Fibroblast of skin of abdomen (primary cell): ENCODE measurements at regions not wholly inside any gene's neighbourhood (a gene's known extent, or its start where the extent isn't known, plus 50 kb on each side); places are given as distances from the start of the nearest gene placed in this dataset.

Source experiments
- DNase-seq: peaks from one replicate; pipeline ENCODE4 v3.0.0-alpha.2; 2013

DNA sequence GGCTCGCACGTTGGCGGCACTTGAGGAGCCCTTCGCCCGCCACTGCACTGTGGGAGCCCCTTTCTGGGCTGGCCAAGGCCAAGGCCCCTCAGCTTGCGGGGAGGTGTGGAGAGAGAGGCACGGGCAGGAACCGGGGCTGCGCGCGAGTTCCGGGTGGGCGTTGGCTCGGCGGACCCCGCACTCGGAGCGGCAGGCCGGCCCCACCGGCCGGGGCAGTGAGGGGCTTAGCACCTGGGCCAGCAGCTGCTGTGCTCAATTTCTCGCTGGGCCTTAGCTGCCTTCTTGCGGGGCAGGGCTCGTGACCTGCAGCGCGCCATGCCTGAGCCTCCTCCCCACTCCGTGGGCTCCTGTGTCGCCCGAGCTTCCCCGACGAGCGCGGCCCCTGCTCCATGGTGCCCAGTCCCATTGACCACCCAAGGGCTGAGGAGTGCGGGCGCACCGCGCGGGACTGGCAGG is 71.6 kb upstream of the CNTN1 start:
- no peak for DNase-seq

DNA sequence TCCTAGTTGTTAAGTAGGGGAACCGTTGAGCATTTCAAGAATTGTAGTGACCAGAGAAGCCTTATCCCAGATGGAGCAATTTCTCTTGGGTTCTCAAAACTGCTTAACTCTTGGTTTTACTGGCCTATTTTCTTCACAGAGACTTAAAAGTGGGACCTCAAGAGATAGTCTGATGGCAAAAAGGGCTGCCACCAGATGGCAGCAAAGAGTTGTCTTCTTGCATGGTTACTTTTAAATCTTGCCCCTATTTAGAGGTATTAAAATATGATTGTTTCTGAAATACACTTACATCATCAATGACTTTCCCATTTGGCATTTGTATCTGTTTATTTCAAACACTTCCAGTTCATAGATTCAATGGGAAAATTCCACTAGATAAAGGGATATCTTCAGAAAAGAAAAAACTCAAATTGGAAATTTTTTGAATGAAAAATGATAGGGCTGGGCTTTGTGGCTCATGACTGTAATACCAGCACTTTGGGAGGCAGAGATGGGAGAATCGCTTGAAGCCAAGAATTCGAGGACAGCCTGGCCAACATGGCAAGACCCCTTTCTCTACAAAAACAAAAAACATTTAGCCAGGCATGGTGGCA is 69.9 kb upstream of the CNTN1 start:
- peak; percentile 33 for DNase-seq

DNA sequence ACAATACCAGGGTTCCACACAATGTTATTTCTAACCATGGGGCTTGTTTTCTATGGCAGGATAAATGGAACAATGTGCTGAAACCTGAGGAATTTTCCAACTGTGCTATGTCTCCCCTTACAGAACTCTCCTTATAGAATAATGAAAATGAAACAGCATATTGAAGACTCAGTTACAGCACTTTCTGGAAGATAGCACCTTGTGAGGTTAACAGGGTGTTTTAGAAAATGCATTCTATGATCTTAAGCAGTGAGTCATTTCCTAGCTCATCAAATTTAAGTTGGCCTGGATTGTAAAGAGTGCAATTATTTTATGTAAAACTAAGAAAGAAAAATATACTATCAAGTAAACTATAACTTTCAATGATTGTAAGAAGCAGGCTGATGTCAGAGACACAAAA is 60.1 kb upstream of the CNTN1 start:
- no peak for DNase-seq

DNA sequence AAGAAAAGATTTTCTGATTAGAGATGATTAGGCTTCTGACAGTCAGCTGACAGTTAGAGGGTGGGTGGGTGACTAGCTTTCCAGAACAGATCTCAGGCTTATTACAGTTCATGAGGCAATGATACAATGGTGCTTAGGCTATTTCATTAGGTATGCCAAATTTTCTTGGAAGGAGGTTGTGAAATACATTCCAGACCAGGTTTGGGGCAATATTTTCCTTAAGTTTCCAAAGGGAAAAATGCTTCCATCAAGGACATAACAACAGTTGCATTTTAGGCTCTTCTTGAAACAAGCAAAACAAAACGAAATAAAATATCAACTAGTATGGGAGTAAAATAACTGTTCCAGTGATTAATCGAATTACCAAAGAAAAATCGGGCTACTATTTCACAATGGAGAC is 59.3 kb upstream of the CNTN1 start:
- DNase-seq = no peak

DNA sequence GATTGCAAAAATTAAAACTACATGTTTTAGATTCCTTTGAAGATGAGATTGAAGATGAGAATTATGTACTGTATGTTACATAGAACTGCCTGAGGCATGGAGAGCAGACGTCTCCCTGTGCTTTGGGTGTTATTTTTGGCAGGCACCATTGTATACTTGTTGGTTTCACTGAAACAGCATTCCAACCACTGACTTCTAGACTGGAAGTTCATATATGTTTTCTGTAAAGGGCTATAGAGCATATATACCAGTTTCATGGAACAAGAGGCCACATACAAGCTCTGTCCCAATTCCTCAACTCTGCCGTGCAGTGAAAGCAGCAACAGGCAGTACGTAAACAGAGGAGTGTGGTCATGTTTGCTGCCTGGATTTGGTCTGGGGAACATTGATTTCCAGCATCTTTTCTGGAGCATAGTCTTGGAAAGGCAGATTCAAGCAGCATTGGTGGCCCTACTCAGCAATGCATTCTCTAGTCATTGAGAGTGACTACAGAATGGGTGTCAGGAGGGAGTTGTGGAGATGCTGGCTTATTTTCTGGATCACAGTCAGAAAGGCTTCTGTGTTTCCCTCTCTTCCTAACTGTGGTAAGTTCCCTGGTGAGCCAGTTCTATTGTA is 57.6 kb upstream of the CNTN1 start:
- no peak for DNase-seq

DNA sequence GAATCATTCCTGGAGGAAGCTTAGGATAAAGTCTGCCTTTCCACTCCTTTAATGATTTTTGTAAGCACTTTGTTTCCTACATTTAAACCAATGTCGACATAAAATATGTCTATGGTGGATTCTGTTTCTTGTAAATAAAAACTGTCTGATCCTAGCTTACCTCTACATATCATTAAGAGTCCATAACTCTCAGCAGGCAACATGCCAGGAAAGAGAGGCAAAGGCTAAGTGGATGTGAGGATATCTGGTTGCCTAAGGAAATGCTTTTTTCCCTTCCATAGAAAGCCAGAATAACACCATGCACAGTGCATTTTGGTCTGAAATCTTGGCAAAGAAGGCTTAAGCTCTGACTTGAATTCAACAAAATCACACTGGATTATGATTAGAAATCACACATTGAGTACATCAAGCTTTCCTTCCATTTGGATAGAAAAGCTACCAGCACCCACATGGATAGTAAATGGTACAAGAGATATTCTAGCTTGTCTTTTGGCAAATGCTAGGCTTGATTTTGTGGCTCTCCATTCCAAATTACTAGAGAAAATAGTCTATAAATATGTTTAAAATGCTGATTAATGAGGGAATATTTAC is 57.0 kb upstream of the CNTN1 start:
- DNase-seq = no peak
